ENCODE measurements at regions not wholly inside any gene's neighbourhood (a gene's known extent, or its start where the extent isn't known, plus 50 kb on each side); places are given as distances from the start of the nearest gene placed in this dataset.
"Not testable (repeated sequence)": the region's sequence is repeated elsewhere in the genome, so short reads cannot be mapped to it uniquely, and the experiment has no call there.

- DNase-seq, result no peak
These were observed 401.1 kb upstream of the SPRY2 start for GRCh38 chr13:80742033-80742432.

GRCh38 chr13:80740071-80740470 lies 399.1 kb upstream of the SPRY2 start:
- DNase-seq, result no peak

- no peak for DNase-seq
These were observed 396.6 kb upstream of the SPRY2 start for GRCh38 chr13:80737513-80737912.

GRCh38 chr13:80727321-80727975 lies 386.5 kb upstream of the SPRY2 start:
- DNase-seq, result no peak

- no peak for DNase-seq
These were observed 385.9 kb upstream of the SPRY2 start for GRCh38 chr13:80726868-80727267.

- DNase-seq, result no peak
These were observed 380.8 kb upstream of the SPRY2 start for GRCh38 chr13:80721689-80722088.

- no peak for DNase-seq
These were observed 378.0 kb upstream of the SPRY2 start for GRCh38 chr13:80718970-80719369.

GRCh38 chr13:80717776-80718175 lies 376.9 kb upstream of the SPRY2 start:
- DNase-seq, result no peak

- no peak for DNase-seq
These were observed 375.7 kb upstream of the SPRY2 start for GRCh38 chr13:80716610-80717081.

GRCh38 chr13:80712026-80712425 lies 371.1 kb upstream of the SPRY2 start:
- no peak for DNase-seq

GRCh38 chr13:80708791-80709190 lies 367.9 kb upstream of the SPRY2 start:
- no peak for DNase-seq

GRCh38 chr13:80707000-80707983 lies 366.4 kb upstream of the SPRY2 start:
- no peak for DNase-seq

GRCh38 chr13:80706164-80706471 lies 365.2 kb upstream of the SPRY2 start:
- DNase-seq, result no peak

GRCh38 chr13:80705371-80706163 lies 364.6 kb upstream of the SPRY2 start:
- no peak for DNase-seq

- DNase-seq, result no peak
These were observed 363.4 kb upstream of the SPRY2 start for GRCh38 chr13:80704369-80704768.

GRCh38 chr13:80695841-80696240 lies 354.9 kb upstream of the SPRY2 start:
- DNase-seq, result no peak

- DNase-seq, result not testable (repeated sequence)
These were observed 350.9 kb upstream of the SPRY2 start for GRCh38 chr13:80691814-80692213.

GRCh38 chr13:80690208-80690607 lies 349.3 kb upstream of the SPRY2 start:
- DNase-seq, result no peak

GRCh38 chr13:80688593-80688992 lies 347.7 kb upstream of the SPRY2 start:
- DNase-seq, result no peak

GRCh38 chr13:80685942-80686341 lies 345.0 kb upstream of the SPRY2 start:
- DNase-seq, result no peak

GRCh38 chr13:80684217-80684991 lies 343.5 kb upstream of the SPRY2 start:
- DNase-seq, result no peak

GRCh38 chr13:80680786-80681366 lies 339.9 kb upstream of the SPRY2 start:
- DNase-seq, result no peak

All from T-helper 1 cell (primary cell).